Left hindlimb (tissue), 1 donor: ENCODE measurements at regions not wholly inside any gene's neighbourhood (a gene's known extent, or its start where the extent isn't known, plus 50 kb on each side); places are given as distances from the start of the nearest gene placed in this dataset.
"Not testable (repeated sequence)": the region's sequence is repeated elsewhere in the genome, so short reads cannot be mapped to it uniquely, and the experiment has no call there.

ENCODE experiments used
- DNase-seq: peaks from one replicate; pipeline ENCODE4 v3.0.0-alpha.2; 2018

DNA sequence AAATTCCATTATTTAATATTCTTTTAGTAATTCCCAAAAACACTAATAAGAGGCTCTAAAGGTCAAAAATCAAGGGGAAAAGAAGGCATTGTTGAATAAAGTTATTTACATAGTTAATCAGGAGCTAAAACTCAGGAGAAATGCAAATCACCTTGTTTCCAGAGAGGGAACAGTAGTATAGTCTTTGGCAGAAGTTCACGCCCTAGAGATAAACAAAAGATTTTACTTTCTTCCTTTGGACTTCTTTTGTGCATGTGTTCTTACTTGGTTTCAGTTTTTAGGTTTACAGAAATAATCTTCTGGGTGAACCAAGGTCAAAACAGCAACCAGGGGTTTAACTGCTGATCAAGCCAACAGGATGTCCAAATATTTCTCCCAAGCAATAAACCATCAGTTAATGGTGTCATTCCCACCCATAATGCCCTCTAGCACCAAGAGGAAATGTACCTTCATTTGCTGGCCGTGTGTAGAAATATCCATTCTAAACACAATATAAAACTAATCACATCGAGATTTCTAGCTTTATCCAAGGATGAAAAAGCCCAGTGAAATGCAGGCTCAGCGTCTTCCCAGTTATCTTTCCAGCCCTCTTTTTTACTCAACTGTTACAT is 518.8 kb upstream of the SOX9 start:
- no peak for DNase-seq

DNA sequence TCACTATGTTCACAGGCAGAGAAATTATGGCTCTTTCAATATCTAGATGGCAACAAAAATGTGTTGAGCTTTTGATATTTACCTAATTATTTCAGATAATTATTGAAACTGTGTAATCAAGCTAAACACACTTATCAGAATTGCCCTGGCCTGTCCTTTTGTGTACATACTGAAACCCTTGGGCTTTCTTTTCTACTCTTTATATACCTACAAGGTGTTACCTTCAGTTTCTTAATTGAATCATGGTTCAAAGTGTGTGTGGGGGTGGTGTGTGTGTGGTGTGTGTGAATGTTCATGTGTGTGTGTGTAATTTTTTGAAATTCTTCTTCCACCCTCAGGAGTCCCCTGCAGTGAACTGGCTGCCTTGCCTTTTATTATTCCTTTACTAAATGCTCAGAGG is 506.8 kb upstream of the SOX9 start:
- no peak for DNase-seq

DNA sequence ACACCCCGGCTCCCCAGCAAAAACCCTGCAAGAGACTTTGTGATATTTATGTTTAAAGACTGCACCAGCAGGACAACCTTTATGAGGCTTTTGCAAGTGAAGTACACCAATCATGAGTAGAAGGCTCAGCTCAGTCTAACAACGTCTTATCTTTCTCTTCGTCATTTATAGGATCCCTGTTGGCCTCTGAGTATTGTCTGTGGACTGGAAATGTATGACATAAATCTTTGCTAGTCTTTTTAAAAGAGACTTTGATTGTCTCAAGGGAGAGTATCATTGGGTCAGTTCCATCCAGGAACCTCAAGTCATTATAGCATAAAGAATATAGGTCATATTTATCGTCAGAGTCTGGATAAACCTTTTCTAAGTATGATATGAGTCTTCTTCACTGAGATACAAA is 505.0 kb upstream of the SOX9 start:
- DNase-seq = no peak

DNA sequence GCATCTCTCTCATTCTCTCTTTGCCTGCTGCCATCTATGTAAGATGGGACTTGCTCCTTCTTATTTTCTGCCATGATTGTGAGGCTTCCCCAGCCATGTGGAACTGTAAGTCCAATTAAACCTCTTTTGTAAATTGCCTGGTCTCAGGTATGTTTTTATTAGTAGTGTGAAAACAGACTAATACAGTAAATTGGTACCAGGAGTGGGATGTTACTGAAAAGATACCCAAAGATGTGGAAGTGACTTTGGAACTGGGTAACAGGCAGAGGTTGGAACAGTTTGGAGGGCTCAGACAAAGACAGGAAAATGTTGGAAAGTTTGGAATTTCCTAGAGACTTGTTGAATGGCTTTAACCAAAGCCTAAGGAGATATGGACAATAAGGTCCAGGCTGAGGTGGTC is 503.1 kb upstream of the SOX9 start:
- not testable (repeated sequence) for DNase-seq

DNA sequence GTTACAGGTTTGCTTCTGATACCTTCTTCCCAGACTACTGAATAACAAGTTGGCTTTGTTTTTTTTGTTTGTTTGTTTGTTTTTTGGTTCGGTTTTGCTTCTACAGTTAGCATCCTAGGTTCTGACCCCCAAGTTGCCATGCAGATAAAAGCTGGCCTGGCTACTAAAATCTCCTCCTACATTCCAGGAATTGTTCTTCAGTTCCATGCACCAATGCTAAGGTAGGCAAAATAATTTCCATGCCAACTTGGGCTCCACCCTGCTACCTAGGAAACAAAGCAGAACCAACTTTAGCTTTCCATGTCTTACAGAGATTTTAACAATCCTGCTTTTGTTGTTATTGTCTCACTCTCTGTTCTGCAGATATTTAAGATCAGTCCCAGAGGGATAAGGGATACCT is 495.5 kb upstream of the SOX9 start:
- no peak for DNase-seq

DNA sequence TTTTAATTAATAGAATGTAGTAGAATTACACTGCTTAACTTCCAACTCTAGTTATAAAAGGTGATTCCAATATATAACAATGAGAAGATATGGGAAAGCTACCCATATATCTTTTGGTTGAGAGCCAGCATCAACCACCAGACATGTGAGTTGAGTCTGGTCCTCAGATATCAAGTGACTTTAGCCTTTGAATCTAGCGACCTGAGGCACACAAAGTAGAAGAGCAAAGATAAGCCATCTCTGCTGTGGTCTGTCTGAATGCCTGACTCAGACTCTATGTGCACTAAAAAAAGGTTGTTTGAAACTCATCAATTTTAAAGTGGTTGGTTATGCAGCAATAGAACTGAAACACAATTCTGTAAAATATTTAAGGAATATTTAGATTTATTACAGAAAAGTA is 492.5 kb upstream of the SOX9 start:
- no peak for DNase-seq

DNA sequence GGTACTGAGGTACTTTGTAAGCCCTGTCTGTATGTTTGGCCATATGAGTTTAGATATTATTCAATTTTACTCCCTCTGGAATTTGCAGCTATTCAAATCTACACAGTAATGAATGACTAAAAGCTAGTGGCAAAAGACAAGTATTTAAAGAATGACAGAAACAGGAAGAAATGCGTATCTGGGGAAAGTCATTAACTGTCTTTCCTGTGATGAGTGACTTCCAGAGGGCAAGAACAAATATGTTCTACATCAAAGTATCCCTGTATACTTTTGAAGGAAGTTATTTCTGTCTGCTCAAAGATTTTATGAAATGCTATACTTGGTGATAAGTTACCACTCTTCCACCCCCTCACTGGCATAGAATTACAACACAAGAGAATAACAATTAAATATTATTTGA is 489.3 kb upstream of the SOX9 start:
- DNase-seq = no peak

DNA sequence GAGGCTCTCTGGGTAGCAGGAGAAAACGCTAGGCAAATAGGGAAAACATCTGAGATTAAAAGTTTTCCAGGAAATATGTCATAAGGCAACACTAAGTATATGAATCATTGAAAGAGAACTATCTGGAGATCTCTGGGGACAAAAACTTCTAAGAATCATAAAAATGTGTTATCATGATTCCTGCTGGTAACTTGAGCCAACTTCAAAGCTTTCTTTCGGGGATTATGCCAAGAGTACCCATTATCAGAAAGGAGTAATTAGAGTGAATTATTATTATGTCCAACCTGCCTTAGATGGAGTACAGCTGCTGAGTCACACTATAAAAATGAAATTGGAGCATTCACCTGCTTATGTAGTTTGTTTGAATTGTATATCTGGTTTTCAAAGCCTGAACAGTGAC is 488.5 kb upstream of the SOX9 start:
- DNase-seq = no peak

DNA sequence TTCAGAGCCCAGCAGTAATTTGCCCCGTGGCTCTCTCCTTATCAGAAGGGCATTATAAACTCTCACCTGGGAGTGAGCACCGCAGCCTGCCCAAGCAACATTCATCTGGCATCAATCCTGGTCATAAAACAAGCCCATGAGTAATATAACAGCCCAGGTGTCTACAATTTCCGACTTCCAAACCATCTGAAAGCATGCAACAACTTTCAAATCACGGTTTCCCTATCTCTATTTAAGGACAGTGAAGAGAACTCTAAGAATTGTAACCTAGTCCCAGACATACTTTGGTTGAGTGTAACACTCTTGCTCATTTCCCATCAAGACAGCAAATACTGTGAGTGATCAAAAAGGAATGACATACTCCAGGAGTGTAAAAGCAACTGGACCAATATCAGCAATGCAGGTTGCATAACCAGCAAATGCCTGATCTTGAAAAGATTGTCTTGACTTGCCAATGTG is 487.4 kb upstream of the SOX9 start:
- no peak for DNase-seq

DNA sequence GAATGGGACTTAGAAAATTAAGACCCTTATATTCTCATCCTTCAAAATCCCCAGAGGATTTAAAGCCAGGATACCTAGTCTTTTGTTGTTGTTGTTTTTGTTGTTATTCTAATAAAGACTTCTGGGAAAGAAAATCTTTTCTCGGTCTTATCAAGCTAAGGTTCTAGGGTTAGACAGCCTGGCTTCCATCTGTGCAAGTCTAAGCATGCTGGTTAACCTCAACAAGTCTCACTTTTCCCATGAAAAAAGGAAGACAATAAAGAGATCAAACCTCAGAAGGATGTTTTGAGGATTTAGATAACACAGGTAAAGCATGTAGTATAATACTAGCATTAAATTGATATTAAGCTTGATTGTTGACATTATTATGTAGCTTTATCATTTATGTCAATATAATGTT is 486.4 kb upstream of the SOX9 start:
- DNase-seq = no peak

DNA sequence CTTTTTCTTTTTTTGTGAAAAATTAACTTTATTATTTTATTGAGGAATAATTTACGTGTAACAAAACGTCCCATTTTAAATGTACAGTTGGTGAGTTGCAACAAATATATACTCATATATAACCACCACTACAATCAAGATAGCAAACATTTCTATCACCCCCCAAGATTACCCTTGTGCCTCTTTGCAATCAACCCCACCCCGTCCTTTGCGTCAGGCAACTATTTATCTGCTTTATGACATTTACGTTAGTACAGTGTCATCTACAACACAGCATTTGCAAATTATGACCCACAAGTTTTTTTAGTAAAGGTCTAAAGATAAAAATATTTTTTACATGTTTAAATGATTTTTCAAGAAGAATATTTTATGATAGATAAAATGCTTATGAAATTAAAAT is 485.6 kb upstream of the SOX9 start:
- DNase-seq = no peak

DNA sequence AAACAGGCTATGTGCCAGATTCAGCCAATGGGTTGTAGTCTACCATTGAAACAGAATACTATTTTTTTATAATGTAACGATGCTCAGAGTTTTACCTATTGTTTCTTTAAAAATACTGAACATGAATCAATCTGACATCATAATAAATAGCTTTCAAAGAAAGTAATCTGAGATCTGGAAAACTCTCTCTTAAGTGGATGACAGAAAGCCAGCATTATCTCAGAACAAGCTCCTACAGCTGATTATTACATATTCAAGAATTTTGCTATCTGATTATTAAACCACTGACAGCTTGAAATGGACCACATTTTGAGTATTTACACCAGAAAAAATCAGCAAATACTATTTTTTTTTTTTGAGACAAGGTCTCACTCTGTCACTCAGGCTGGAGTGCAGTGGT is 484.2 kb upstream of the SOX9 start:
- no peak for DNase-seq

DNA sequence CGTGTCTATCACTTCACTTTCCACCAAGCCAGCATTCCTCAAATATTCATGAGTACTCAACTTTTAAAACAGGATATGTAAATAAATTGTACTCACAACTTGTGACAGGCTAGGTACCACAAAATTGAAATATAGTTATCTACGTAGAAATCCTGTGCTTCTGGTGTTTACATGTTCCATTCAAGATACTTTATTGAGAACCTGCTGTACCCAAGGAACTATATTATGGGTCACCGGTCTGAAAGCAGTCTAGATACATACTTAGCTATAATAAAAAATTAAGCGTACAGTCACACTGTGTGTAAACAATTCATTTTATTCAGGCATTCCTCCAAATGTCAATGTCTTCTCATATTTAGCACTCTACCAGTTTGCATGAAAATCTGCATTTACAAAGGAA is 482.2 kb upstream of the SOX9 start:
- DNase-seq = no peak

DNA sequence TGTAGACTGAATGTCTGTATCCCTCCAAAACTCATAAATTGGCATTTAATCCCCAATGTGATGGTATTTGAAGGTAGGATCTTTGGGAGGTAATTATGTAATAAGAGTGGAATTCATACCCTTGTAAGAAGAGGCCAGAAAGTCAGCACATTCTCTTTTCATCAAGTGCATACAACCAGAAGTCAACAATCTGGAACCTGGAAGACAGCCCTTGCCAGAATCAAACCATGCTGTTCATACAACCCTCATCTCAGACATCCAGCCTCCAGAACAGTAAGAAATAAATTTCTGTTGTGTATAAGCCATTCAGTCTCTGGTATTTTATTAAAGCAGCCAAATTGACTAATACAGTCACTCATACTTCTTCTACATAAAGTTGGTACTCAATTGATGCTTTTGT is 481.0 kb upstream of the SOX9 start:
- DNase-seq = no peak

DNA sequence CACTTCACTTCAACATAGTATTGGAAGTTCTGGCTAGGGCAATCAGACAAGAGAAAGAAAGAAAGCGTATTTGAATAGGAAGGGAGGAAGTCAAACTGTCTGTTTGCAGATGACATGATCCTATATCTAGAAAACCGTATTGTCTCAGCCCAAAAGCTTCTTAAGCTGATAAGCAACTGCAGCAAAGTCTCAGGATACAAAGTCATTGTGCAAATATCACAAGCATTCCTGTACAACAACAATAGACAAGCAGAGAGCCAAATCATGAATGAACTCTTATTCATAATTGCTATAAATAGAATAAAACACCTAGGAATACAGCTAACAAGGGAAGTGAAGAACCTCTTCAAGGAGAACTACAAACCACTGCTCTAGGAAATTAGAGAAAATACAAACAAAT is 473.9 kb upstream of the SOX9 start:
- not testable (repeated sequence) for DNase-seq

DNA sequence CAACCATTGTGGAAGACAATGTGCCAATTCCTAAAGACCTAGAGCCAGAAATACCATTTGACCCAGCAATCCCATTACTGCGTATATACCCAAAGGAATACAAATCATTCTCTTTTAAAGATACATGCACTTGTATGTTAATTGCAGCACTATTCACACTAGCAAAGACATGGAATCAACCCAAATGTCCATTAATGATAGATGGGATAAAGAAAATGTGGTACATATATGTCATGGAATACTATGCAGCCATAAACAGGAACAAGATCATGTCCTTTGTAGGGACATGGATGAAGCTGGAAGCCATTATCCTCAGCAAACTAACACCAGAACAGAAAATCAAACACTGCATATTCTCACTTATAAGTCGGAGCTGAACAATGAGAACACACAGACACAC is 472.5 kb upstream of the SOX9 start:
- not testable (repeated sequence) for DNase-seq

DNA sequence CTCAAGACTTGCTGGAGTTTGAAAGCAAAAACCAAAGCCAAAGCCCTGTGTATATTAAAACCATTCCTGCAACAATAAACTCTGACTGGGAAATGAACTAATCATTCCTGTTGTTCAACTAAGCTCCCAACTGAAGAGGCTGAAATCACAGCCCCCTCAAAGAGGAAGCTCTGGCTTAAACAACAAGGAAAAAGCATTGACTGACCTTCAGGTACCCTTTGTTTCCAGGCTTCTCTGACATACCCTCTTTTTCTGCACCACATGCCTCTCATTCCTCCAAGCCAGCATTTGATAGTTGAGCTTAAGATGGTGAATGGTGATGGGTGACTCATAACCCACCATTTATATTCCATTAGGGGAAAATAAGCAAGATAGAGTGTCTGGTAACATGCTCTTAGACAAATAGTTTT is 470.9 kb upstream of the SOX9 start:
- no peak for DNase-seq

DNA sequence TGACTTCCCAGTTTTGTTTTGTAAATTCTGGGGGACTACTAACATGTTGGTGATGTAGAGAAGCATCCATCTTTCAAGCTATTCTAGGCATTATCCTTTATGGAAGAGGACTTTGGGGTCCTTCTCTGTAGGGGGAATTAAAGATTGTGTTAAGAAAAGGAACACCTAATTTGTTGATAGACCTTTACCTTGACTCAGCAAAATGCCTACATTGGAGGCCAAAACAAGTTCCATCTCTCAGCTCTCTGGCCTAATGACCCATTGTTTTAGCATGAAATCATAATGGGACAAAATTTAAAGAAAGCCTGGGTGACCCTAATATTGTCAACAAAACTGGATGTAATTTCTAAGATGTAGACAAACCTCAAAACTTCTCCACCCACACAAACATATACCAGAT is 465.3 kb upstream of the SOX9 start:
- DNase-seq = no peak

DNA sequence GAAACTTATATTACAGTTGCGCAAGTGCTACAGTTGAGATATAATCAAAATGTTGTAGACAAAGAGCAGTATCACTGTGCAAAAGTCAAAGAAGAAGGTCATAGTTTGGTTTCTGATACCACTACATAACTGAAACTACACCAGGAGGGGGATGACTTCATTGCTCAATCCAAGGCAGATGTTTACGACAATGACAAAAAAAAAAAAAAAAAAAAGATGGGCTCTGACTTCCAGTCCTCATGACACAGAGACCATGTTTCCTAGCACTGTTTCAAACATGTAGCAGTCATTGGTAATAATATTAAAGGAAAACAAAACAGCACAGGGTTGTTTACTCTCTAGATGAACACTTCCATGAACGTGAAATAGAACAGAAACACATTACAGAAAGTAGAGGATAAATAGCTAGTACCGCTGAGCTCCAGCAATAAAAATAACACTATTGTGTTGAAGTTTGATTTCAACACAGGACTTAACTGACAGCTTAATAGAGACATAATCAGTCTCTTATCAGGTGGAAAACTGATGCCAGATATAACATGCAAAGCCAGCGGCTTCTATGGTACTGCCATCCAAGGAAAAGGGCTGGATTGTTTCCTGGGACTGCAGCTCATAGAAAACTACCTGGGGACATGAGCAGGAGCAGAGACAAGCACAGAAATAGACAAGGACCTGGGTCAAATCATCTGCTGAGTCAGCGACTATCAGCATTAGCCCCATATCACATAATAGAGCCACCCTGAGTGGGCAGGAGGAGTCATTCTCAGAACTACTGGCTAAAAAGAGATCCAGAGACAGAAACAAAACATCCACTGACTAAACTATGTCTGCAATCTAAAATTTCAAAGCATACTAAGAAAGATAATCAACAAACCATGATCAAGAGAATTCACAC is 463.6 kb upstream of the SOX9 start:
- DNase-seq = no peak

DNA sequence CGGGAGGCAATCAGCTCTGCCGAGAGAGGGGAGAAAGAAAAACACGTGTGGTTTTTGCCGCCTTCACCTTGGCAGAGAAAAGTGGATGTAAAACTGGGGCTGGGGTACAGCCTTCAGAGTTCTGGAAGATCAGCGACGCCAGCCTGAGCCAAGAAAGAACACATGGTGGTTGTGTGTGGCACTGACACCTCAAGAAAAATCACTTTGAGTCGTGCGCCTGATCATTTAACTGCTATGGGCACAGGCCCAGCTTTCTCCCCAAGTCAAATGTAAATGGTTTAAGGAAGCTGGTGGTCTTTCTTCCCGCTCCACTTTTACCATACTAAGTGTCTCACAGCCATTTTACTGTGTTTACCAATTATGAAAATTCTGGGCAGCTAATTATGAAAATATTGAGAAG is 461.8 kb upstream of the SOX9 start:
- no peak for DNase-seq

DNA sequence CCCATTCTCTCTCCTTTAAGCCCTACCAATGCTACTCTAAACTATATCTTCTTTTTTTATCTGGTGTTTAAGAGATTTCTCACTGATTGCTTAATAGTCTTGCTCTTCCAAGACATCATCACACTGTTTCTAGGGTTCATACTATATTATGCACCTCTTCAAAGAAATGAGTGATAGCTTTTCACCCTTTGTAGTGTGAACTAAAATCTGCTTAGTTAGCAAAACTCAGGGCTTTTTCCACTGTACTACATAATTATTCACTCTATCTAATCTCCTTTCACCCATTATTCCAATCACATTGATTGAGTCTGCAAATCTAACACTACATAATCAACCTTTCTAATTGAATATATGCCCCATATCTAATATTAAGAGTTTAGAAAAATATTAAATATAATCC is 456.0 kb upstream of the SOX9 start:
- DNase-seq = no peak

DNA sequence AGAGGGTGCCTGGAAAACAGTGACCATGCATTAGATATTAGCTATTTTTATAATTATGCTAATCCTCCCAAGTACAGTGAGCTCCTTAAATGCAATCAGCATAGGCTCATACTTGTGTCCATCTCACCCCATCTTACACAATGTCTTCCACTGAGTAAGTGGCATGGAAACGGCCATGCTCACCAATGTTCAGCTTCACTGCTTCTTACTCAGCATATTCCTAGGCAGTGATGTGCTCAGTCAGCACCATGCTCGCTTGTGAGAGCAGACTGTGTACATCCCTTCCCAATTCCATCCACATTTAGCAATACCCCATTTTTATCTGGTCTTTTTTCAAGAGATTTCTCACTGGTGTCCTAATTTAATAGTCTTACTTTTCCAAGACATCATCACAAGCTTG is 454.8 kb upstream of the SOX9 start:
- DNase-seq = no peak

DNA sequence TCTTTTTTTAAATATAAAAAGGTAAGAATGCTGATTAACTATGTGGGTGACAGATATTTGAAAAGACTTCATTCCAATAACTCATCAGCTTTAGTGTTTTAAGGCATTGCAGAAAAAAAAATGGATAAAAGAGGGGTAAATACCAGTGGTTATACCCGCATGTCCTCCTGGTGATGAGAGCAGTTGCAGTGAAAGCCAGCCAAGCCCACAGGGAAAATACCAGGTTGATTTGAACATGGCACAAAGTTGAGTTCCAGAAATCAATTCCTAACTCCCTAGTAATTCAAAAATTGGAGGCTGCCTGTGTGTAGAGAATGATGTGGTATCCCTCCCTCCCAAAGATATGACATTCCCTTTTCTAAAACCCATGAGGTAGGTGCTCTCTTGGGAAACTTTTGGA is 453.2 kb upstream of the SOX9 start:
- no peak for DNase-seq

DNA sequence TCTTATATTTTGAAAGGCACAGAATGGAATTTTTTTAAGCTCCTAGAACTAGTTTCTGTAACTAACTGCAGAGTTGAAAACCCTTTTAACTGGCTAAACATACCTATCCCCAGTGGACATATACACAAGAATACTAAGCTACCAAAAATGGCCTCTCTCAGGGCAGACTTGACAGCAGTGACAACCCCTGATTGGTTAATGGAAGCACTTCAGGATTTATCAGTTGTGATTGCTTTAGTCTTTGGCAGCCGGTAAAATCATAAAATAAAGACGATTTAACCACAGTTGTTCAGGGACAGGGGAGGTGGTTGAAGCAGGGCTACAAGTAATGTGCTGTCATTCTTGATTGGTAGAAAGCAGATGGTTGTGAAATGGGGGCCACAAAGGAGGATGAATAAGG is 452.0 kb upstream of the SOX9 start:
- no peak for DNase-seq

DNA sequence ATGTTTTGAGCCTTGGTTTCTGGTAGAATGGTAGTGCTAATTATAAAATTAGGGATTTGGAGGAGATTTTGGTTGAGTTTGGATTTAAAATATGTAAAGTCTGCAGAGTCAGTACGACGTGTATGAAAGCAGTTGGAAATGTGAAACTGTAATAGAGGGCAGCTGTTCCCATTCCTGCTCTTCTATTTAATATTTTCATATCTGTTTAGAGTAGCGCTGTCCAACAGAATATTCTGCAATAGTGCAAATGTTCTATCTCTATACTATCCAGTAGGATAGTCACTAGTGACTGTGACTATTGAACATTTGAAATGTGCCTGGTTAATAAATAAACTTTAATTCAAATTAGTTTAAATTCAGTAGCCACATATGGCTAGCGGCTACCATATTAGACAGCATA is 443.4 kb upstream of the SOX9 start:
- no peak for DNase-seq
